ENCODE measurements at regions not wholly inside any gene's neighbourhood (a gene's known extent, or its start where the extent isn't known, plus 50 kb on each side); places are given as distances from the start of the nearest gene placed in this dataset.
"Not testable (repeated sequence)": the region's sequence is repeated elsewhere in the genome, so short reads cannot be mapped to it uniquely, and the experiment has no call there.

DNA sequence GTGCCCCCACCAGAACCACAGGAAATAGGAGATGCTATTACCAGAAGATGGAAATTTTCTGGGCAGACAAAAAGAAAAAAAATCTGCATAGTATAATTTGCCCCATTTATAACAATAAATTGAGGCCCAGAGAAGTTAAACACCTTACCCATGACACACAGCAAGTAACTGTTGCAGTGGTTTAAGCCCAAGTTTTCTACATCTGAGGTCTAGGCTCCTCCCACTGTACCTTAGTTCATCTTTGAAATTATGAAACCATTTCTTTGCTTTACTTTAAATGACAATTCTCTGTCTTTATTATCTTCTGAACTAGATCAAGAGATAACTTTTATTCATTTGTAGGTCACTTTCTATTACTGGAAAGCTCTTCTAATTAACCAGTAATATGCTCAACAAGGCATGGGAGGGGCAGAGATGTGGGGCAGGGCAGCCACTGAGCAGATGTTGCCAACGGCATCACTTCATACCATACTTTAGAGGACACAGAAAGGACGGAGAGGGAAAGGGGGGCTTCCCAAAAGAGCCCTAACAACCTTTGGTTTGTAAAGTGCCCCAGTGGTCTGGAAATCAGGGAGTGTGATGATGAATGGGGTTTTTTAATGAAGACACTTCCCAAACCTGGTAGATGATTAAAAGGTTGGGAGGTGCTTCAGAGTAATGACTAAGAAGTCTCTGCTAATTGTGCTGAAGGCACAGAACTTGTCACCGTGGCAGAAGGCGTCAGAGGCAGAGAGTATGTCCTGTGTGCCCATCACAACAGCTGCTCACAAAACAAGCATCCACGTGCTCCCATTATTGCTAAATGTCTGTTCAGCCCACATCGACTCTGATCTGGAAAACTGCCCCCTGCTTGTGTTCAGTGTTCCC is 342.5 kb downstream of the SHQ1 start:
- H2BK20ac ChIP-seq (ENCODE audit: low read depth, low read length, poor library complexity, severe bottlenecking): no peak overlapping the region
- no peaks in the 10 kb centered on the region for H3K36me3 Mint-ChIP-seq (ENCODE audit: insufficient read depth in 1 of 3, low read depth in 3 of 3)
- H4K91ac ChIP-seq (ENCODE audit: insufficient read length, low read depth, low read length): no peak overlapping the region
- H2BK12ac ChIP-seq (ENCODE audit: insufficient read length, low read depth, low read length): no peak overlapping the region
- no peaks in the 10 kb centered on the region for H3K4me1 ChIP-seq (ENCODE audit: insufficient read depth, low read length)
- H2BK120ac ChIP-seq (ENCODE audit: low read depth, low read length, poor library complexity, severe bottlenecking): no peak overlapping the region
- no peaks in the 10 kb centered on the region for H3K9me3 ChIP-seq (ENCODE audit: control insufficient read depth, low read depth, low read length)
- DNase-seq: no peak
- no CpG with 5 or more reads among the region's 6 CpGs for WGBS (ENCODE audit: extremely low coverage, insufficient read length, low lambda C conversion rate)
- H3K4me2 ChIP-seq (ENCODE audit: insufficient read depth, insufficient read length, low read length): no peak overlapping the region
- H3K4ac ChIP-seq (ENCODE audit: low read depth, low read length): no peak overlapping the region
- no peak overlapping the region for H2BK5ac ChIP-seq (ENCODE audit: insufficient read length, low read length)
- no peak overlapping the region for H3K27ac ChIP-seq (ENCODE audit: insufficient read length, low read depth, low read length)
- TF ChIP-seq, protein P1, sequence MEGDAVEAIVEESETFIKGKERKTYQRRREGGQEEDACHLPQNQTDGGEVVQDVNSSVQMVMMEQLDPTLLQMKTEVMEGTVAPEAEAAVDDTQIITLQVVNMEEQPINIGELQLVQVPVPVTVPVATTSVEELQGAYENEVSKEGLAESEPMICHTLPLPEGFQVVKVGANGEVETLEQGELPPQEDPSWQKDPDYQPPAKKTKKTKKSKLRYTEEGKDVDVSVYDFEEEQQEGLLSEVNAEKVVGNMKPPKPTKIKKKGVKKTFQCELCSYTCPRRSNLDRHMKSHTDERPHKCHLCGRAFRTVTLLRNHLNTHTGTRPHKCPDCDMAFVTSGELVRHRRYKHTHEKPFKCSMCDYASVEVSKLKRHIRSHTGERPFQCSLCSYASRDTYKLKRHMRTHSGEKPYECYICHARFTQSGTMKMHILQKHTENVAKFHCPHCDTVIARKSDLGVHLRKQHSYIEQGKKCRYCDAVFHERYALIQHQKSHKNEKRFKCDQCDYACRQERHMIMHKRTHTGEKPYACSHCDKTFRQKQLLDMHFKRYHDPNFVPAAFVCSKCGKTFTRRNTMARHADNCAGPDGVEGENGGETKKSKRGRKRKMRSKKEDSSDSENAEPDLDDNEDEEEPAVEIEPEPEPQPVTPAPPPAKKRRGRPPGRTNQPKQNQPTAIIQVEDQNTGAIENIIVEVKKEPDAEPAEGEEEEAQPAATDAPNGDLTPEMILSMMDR (conservative IDR thresholded peaks at IDR 0.05): no peak
- H3K23me2 ChIP-seq (ENCODE audit: insufficient read length, low read depth, low read length, poor library complexity, severe bottlenecking): no peaks in the 10 kb centered on the region
- peaks cover 3 to 8% of the 10 kb centered on the region in 2 experiments for H3K4me1 Mint-ChIP-seq
- no peak overlapping the region for H3K4me3 Mint-ChIP-seq
- no peak overlapping the region for H4K8ac ChIP-seq (replicated peaks; ENCODE audit: insufficient read length, low read depth, low read length)
- no peak overlapping the region for H3K27ac Mint-ChIP-seq
- H4K20me1 ChIP-seq (ENCODE audit: control insufficient read depth, insufficient read depth, insufficient read length): no peaks in the 10 kb centered on the region
- no peak overlapping the region for H3K9ac ChIP-seq (ENCODE audit: extremely low read depth, insufficient read length, low read length)
- no peaks in the 10 kb centered on the region for H3K79me1 ChIP-seq (ENCODE audit: insufficient read depth, low read depth, low read length, poor library complexity, severe bottlenecking)
- no peak overlapping the region for H2BK15ac ChIP-seq (ENCODE audit: low read depth, low read length)
- no peaks in the 10 kb centered on the region for H3K79me2 ChIP-seq (ENCODE audit: insufficient read depth, low read length)
- no peak overlapping the region for H2AK5ac ChIP-seq (ENCODE audit: insufficient read length, low read length)
- H3K27me3 Mint-ChIP-seq (ENCODE audit: low read depth): peaks cover 10% of the 10 kb centered on the region
- no peak overlapping the region for H3K18ac ChIP-seq (ENCODE audit: insufficient read length, low read depth, low read length)
- H2AFZ ChIP-seq (ENCODE audit: low read length): no peak overlapping the region
- H4K5ac ChIP-seq (ENCODE audit: insufficient read length, low read depth, low read length): no peak overlapping the region
- H3K23ac ChIP-seq (ENCODE audit: insufficient read length, low read depth, low read length): no peak overlapping the region
- H3K27me3 ChIP-seq (ENCODE audit: insufficient read depth, low read length): no peaks in the 10 kb centered on the region
- no peaks in the 10 kb centered on the region for H3K9me3 Mint-ChIP-seq
- H3K14ac ChIP-seq (ENCODE audit: insufficient read depth, low read length): no peak overlapping the region
- no peak overlapping the region for H3T11ph ChIP-seq (ENCODE audit: low read length)
- no peak overlapping the region for H3K56ac ChIP-seq (ENCODE audit: insufficient read length, low read depth, low read length)

DNA sequence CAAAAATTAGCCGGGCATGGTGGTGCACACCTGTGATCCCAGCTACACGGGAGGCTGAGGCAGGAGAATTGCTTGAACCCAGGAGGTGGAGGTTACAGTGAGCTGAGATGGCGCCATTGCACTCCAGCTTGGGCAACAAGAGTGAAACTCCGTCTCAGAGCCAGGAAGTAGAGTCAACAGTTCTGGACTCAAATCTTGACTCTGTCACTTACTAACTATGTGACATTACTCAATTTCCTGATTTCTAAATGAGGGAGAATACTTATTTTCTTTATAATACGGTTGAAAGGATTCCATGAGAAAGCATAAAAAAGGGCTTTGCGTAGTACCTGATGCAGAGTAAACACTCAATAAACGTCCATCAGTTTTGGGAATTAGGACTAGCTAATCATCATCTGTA is 350.7 kb downstream of the SHQ1 start:
- not testable (repeated sequence) for H2BK12ac ChIP-seq (ENCODE audit: insufficient read length, low read depth, low read length)
- no CpG with 5 or more reads among the region's 7 CpGs for WGBS (ENCODE audit: extremely low coverage, insufficient read length, low lambda C conversion rate)

More for the DNA sequence above, 350.7 kb downstream of the SHQ1 start:
- not testable (repeated sequence) for H3K23ac ChIP-seq (ENCODE audit: insufficient read length, low read depth, low read length); H2BK20ac ChIP-seq (ENCODE audit: low read depth, low read length, poor library complexity, severe bottlenecking); H3K27ac ChIP-seq (ENCODE audit: insufficient read length, low read depth, low read length); H3K4me3 Mint-ChIP-seq; H4K91ac ChIP-seq (ENCODE audit: insufficient read length, low read depth, low read length); H3K18ac ChIP-seq (ENCODE audit: insufficient read length, low read depth, low read length); H3K27me3 ChIP-seq (ENCODE audit: insufficient read depth, low read length); H3K23me2 ChIP-seq (ENCODE audit: insufficient read length, low read depth, low read length, poor library complexity, severe bottlenecking); H3K56ac ChIP-seq (ENCODE audit: insufficient read length, low read depth, low read length); H3K79me1 ChIP-seq (ENCODE audit: insufficient read depth, low read depth, low read length, poor library complexity, severe bottlenecking); H4K20me1 ChIP-seq (ENCODE audit: control insufficient read depth, insufficient read depth, insufficient read length); H3K9me3 ChIP-seq (ENCODE audit: control insufficient read depth, low read depth, low read length); H2BK5ac ChIP-seq (ENCODE audit: insufficient read length, low read length); H3K14ac ChIP-seq (ENCODE audit: insufficient read depth, low read length); H2AFZ ChIP-seq (ENCODE audit: low read length); H3K4me2 ChIP-seq (ENCODE audit: insufficient read depth, insufficient read length, low read length); H3K4ac ChIP-seq (ENCODE audit: low read depth, low read length); H3K79me2 ChIP-seq (ENCODE audit: insufficient read depth, low read length); H4K8ac ChIP-seq (replicated peaks; ENCODE audit: insufficient read length, low read depth, low read length); H2AK5ac ChIP-seq (ENCODE audit: insufficient read length, low read length); H3K27ac Mint-ChIP-seq; H3K9me3 Mint-ChIP-seq; H2BK120ac ChIP-seq (ENCODE audit: low read depth, low read length, poor library complexity, severe bottlenecking); H3K36me3 Mint-ChIP-seq (ENCODE audit: insufficient read depth in 1 of 3, low read depth in 3 of 3); H3K4me1 Mint-ChIP-seq; H3K9ac ChIP-seq (ENCODE audit: extremely low read depth, insufficient read length, low read length); H2BK15ac ChIP-seq (ENCODE audit: low read depth, low read length); DNase-seq; H4K5ac ChIP-seq (ENCODE audit: insufficient read length, low read depth, low read length); H3K4me1 ChIP-seq (ENCODE audit: insufficient read depth, low read length); H3T11ph ChIP-seq (ENCODE audit: low read length)
- H3K27me3 Mint-ChIP-seq (ENCODE audit: low read depth): peaks cover 12% of the 10 kb centered on the region; the same call in 1 of the 2 replicates

All from H9 (cell line).